ENCODE measurements at regions not wholly inside any gene's neighbourhood (a gene's known extent, or its start where the extent isn't known, plus 50 kb on each side); places are given as distances from the start of the nearest gene placed in this dataset.
A peak's percentile ranks its signal among the peaks of the same experiment; 100 is the strongest.
"Not testable (repeated sequence)": the region's sequence is repeated elsewhere in the genome, so short reads cannot be mapped to it uniquely, and the experiment has no call there.

DNA sequence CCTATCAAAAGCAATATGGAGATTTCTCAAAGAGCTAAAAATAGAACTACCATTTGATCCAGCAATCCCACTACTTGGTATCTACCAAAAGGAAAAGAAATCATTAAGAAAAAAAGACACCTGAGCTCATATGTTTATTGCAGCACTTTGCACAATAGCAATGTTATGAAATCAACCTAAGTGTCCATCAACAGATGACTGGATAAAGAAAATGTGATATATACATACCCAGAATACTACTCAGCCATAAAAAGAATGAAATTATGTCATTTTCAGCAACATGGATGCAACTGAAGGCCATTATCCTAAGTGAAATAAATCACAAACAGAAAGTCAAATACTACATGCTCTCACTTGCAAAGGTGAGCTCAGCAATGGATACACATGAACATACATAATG, 1565.5 kb upstream of the RAG2 start:
- DNase-seq (no peak), ATAC-seq (replicated peaks) (no peak)
- H3K27me3 Mint-ChIP-seq = no peaks in the 10 kb centered on the region
- peaks cover 8 to 14% of the 10 kb centered on the region in 2 donors for H3K9me3 Mint-ChIP-seq
- no peak overlapping the region for H3K4me3 Mint-ChIP-seq
- no peak overlapping the region for H3K27ac Mint-ChIP-seq
- H3K4me1 Mint-ChIP-seq = no peaks in the 10 kb centered on the region
- H3K36me3 Mint-ChIP-seq = no peaks in the 10 kb centered on the region

- H3K27ac Mint-ChIP-seq = no peak overlapping the region
- H3K4me1 Mint-ChIP-seq = peaks cover 3 to 9% of the 10 kb centered on the region in 2 donors
- peaks cover 8 to 10% of the 10 kb centered on the region in 2 donors for H3K9me3 Mint-ChIP-seq
- H3K4me3 Mint-ChIP-seq = no peak overlapping the region
- DNase-seq = no peak
- no peak for ATAC-seq (replicated peaks)
- H3K36me3 Mint-ChIP-seq = no peaks in the 10 kb centered on the region
- H3K27me3 Mint-ChIP-seq = no peaks in the 10 kb centered on the region
Observed at GRCh38 chr11:38160433-38160832, 1562.4 kb upstream of the RAG2 start.

- ATAC-seq (replicated peaks) = no peak
- H3K4me1 Mint-ChIP-seq = peaks cover 3 to 9% of the 10 kb centered on the region in 2 donors
Observed at GRCh38 chr11:38159038-38159437, 1561.0 kb upstream of the RAG2 start.

GRCh38 chr11:38156495-38157146, 1558.6 kb upstream of the RAG2 start:
- Mint-ChIP-seq H3K9me3 (peaks cover 0 to 2% of the 10 kb centered on the region in 2 donors), H3K4me3 (no peak overlapping the region), H3K27me3 (no peaks in the 10 kb centered on the region), H3K36me3 (no peaks in the 10 kb centered on the region), H3K27ac (no peak overlapping the region), H3K4me1 (peaks cover 3 to 9% of the 10 kb centered on the region in 2 donors)
- ATAC-seq (replicated peaks) (peak; percentile 73 to 86), DNase-seq (no peak)

More at GRCh38 chr11:38159038-38159437, 1561.0 kb upstream of the RAG2 start:
- Mint-ChIP-seq H3K4me3 (no peak overlapping the region), H3K27ac (no peak overlapping the region), H3K36me3 (no peaks in the 10 kb centered on the region), H3K27me3 (no peaks in the 10 kb centered on the region), H3K9me3 (peaks cover 4 to 5% of the 10 kb centered on the region in 2 donors)
- DNase-seq = no peak

- no peak overlapping the region for H3K4me3 Mint-ChIP-seq
- no peak overlapping the region for H3K27ac Mint-ChIP-seq
- no peaks in the 10 kb centered on the region for H3K36me3 Mint-ChIP-seq
- peaks cover 3 to 9% of the 10 kb centered on the region in 2 donors for H3K4me1 Mint-ChIP-seq
- no peaks in the 10 kb centered on the region for H3K27me3 Mint-ChIP-seq
- peaks cover 0 to 2% of the 10 kb centered on the region in 2 donors for H3K9me3 Mint-ChIP-seq
- no peak for ATAC-seq (replicated peaks)
- no peak for DNase-seq
Observed at GRCh38 chr11:38155856-38156255, 1557.8 kb upstream of the RAG2 start.

- DNase-seq (no peak), ATAC-seq (replicated peaks) (no peak)
- H3K27ac Mint-ChIP-seq = no peak overlapping the region
- no peak overlapping the region for H3K4me3 Mint-ChIP-seq
- no peaks in the 10 kb centered on the region for H3K27me3 Mint-ChIP-seq
- H3K9me3 Mint-ChIP-seq = no peaks in the 10 kb centered on the region
- H3K4me1 Mint-ChIP-seq = peaks cover 3 to 9% of the 10 kb centered on the region in 2 donors
- H3K36me3 Mint-ChIP-seq = no peaks in the 10 kb centered on the region
Observed at GRCh38 chr11:38153985-38154384, 1555.9 kb upstream of the RAG2 start.

- DNase-seq = no peak
- Mint-ChIP-seq H3K27me3 (no peaks in the 10 kb centered on the region), H3K27ac (no peak overlapping the region), H3K9me3 (peaks cover 3 to 5% of the 10 kb centered on the region in 2 donors), H3K4me1 (no peaks in the 10 kb centered on the region), H3K36me3 (no peaks in the 10 kb centered on the region), H3K4me3 (no peak overlapping the region)
- no peak for ATAC-seq (replicated peaks)
Observed at GRCh38 chr11:38143852-38144251, 1545.8 kb upstream of the RAG2 start.

DNA sequence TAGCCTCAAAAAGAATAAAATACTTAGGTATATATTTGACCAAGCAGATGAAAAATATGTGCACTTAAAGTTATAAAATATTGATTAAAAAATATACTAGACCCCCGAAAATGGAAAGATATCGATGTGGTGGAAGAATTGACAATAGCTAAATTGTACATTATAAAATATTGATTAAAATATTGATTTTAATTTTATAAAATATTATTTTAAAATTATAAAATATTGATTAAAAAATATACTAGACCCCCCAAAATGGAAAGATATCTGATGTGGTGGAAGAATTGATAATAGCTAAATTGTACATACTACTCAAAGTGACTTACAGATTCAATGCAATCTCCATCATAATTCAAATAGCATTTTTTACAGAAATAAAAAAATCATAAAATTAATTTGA, 1540.9 kb upstream of the RAG2 start:
- H3K4me3 Mint-ChIP-seq = no peak overlapping the region
- no peaks in the 10 kb centered on the region for H3K4me1 Mint-ChIP-seq
- no peaks in the 10 kb centered on the region for H3K27me3 Mint-ChIP-seq
- DNase-seq (no peak), ATAC-seq (replicated peaks) (no peak)
- H3K36me3 Mint-ChIP-seq = no peaks in the 10 kb centered on the region
- peaks cover 3 to 8% of the 10 kb centered on the region in 2 donors for H3K9me3 Mint-ChIP-seq
- H3K27ac Mint-ChIP-seq = no peak overlapping the region

DNA sequence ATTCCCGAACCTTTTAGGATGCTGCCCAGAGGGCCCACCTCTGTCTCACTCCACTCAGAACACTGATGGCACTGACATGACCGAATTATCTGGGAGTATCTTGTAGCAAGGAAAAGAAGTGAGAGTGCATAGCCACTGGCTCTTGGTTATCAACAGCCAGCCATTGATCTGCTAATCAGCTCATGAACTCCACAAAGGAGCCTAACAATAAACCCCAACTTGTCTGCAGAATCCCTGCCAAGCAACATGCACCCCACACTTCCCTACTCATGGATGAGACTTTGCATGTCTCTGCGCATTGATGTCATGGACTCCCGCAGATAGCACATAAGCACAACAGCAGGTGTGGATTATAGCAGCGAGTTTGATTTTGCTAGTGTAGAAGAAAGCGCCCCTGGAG, 1538.9 kb upstream of the RAG2 start:
- no peak for ATAC-seq (replicated peaks)
- no peaks in the 10 kb centered on the region for H3K36me3 Mint-ChIP-seq
- no peaks in the 10 kb centered on the region for H3K4me1 Mint-ChIP-seq
- peaks cover 3 to 8% of the 10 kb centered on the region in 2 donors for H3K9me3 Mint-ChIP-seq
- no peak overlapping the region for H3K4me3 Mint-ChIP-seq
- no peaks in the 10 kb centered on the region for H3K27me3 Mint-ChIP-seq
- no peak overlapping the region for H3K27ac Mint-ChIP-seq
- DNase-seq = no peak

DNA sequence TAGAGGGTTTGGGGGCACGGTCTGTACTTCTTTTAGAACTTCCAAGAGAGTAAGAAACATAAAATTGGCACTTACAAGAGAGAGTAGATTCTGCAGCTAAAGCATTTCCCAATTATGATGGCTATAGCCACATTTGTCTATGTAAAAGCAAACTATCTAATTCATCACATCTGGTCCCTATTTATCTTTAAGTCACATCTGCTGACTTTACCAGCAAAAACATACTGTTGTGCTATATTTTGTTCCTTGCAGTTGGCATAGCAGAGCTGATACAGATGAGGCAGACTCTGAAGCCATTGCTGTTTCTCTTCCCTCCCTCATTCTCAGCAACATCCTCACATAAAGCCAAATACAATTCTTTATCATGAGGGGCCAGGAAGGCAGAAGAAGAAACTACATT, 1533.5 kb upstream of the RAG2 start:
- no peaks in the 10 kb centered on the region for H3K36me3 Mint-ChIP-seq
- no peaks in the 10 kb centered on the region for H3K4me1 Mint-ChIP-seq
- no peak overlapping the region for H3K4me3 Mint-ChIP-seq
- no peak for ATAC-seq (replicated peaks)
- no peak for DNase-seq
- H3K27ac Mint-ChIP-seq = no peak overlapping the region
- H3K9me3 Mint-ChIP-seq = peaks cover 1 to 4% of the 10 kb centered on the region in 2 donors
- H3K27me3 Mint-ChIP-seq = no peaks in the 10 kb centered on the region

DNA sequence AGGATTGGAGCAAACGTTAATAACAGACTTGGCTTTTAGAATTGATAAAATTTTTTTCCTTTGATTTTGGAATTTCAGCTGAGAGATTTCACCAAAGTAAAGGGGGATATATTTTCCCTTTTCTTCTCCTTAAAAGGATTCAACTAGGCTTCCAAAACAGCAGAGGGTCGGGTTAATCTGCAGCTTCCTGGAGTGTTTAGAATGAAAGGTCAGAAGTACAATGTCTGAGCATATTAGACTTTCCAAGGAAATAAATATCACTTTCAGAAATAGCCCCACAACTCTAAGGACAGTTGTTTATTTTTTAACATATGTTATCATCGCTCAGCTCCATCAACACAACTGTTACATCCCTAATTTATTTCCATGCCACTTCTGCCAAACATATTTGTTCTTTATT, 1532.9 kb upstream of the RAG2 start:
- Mint-ChIP-seq H3K27me3 (no peaks in the 10 kb centered on the region), H3K9me3 (peaks cover 1 to 4% of the 10 kb centered on the region in 2 donors), H3K27ac (no peak overlapping the region), H3K4me3 (no peak overlapping the region), H3K4me1 (no peaks in the 10 kb centered on the region), H3K36me3 (no peaks in the 10 kb centered on the region)
- DNase-seq (no peak), ATAC-seq (replicated peaks) (no peak)

GRCh38 chr11:38130514-38130913, 1532.5 kb upstream of the RAG2 start:
- no peak overlapping the region for H3K27ac Mint-ChIP-seq
- no peaks in the 10 kb centered on the region for H3K36me3 Mint-ChIP-seq
- DNase-seq (no peak), ATAC-seq (replicated peaks) (no peak)
- H3K4me3 Mint-ChIP-seq = no peak overlapping the region
- H3K27me3 Mint-ChIP-seq = no peaks in the 10 kb centered on the region
- H3K9me3 Mint-ChIP-seq = peaks cover 1 to 4% of the 10 kb centered on the region in 2 donors
- H3K4me1 Mint-ChIP-seq = no peaks in the 10 kb centered on the region

DNA sequence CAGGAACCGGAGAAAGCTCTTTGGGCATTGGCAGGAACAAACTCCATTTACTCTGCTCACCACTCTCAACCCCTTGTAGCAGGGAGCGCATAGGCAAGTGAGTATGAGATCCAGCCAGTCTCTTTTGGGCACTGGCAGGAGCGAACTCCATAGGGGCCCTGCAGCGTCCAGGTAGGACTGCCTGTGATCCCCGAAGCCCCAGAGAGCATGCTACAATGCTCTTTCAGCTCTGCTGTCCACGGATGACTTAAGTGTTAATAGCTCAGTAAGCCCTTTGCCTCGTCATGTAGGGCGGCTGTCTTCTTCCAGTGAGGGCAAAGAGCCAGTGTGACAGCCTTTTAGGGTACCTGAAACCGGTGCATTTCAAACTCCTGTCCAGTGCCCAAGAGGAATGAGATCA, 1525.6 kb upstream of the RAG2 start:
- Mint-ChIP-seq H3K36me3 (no peaks in the 10 kb centered on the region), H3K4me1 (no peaks in the 10 kb centered on the region), H3K9me3 (peaks cover 1 to 4% of the 10 kb centered on the region in 2 donors), H3K4me3 (no peak overlapping the region), H3K27me3 (no peaks in the 10 kb centered on the region), H3K27ac (no peak overlapping the region)
- ATAC-seq (replicated peaks) (no peak), DNase-seq (no peak)

DNA sequence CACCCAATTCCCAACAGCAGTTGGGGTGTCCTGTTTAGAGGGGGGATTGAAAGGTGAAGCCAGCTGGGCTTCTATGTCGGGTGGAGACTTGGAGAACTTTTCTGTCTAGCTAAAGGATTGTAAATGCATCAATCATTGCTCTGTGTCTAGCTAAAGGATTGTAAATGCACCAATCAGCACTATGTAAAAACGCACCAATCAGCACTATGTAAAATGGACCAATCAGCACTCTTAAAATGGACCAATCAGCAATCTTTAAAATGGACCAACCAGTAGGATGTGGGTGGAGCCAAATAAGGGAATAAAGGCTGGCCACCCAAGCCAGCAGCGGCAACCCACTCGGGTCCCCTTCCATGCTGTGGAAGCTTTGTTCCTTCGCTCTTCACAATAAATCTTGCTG, 1518.6 kb upstream of the RAG2 start:
- H3K4me1 Mint-ChIP-seq; H3K4me3 Mint-ChIP-seq; H3K27me3 Mint-ChIP-seq; DNase-seq; ATAC-seq (replicated peaks); H3K36me3 Mint-ChIP-seq; H3K27ac Mint-ChIP-seq: not testable (repeated sequence)
- H3K9me3 Mint-ChIP-seq = peaks cover 3 to 10% of the 10 kb centered on the region in 2 donors

- ATAC-seq (replicated peaks); H3K27me3 Mint-ChIP-seq; H3K4me1 Mint-ChIP-seq; H3K4me3 Mint-ChIP-seq; H3K36me3 Mint-ChIP-seq; DNase-seq; H3K27ac Mint-ChIP-seq: not testable (repeated sequence)
- H3K9me3 Mint-ChIP-seq = peaks cover 4 to 10% of the 10 kb centered on the region in 2 donors
Observed at GRCh38 chr11:38115381-38115780, 1517.3 kb upstream of the RAG2 start.

Measured in stimulated activated naive B cell treated with anti-CD40 and anti-IgM and Interleukin-4, amounts not matched to agents 10 μg/mL and 1 μg/mL and 100 μg/mL, for 72 hours (primary cell).